HG02852 (cell line): ENCODE measurements at regions not wholly inside any gene's neighbourhood (a gene's known extent, or its start where the extent isn't known, plus 50 kb on each side); places are given as distances from the start of the nearest gene placed in this dataset.

ENCODE experiments used
- ATAC-seq: cut with Tn5 transposase; IDR thresholded peaks from one replicate; pipeline ENCODE4 v1.9.1; 2021; ENCODE audit warnings: mild to moderate bottlenecking, moderate library complexity; ENCODE audit not compliant: unreplicated experiment

GRCh38 chr1:173420330-173420806, 56.8 kb upstream of the PRDX6 start:
- ATAC-seq, result no peak

- ATAC-seq, result no peak
Measured at GRCh38 chr1:173421286-173421685, 55.8 kb upstream of the PRDX6 start.

GRCh38 chr1:173421789-173422188, 55.3 kb upstream of the PRDX6 start:
- no peak for ATAC-seq

DNA sequence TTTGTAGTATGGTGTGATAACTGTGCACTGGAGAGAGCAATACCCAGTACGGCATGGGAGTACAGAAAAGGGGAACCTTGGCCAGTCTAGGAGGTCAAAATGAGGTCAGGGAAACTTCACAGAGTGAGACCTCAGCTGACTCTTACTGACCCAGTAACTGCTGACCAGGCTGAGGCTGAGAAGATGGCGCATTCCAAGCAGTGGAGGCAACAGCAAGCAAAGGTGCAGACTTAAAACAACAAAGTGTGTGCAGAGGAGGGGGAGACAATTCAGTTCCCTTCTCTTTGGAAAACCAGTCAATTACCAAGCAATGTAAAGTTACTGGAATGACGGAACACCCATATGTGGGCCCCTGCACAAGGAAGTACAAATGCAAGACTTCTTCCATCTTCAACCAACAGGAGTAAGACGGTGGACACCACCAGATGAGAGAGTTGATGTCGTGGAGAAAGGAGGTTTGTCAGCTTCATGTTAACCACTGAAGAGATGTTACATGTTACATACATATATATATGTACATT, 54.6 kb upstream of the PRDX6 start:
- ATAC-seq, result no peak

- no peak for ATAC-seq
Measured at GRCh38 chr1:173423291-173423690, 53.8 kb upstream of the PRDX6 start.

GRCh38 chr1:173424143-173424542, 53.0 kb upstream of the PRDX6 start:
- ATAC-seq, result no peak

DNA sequence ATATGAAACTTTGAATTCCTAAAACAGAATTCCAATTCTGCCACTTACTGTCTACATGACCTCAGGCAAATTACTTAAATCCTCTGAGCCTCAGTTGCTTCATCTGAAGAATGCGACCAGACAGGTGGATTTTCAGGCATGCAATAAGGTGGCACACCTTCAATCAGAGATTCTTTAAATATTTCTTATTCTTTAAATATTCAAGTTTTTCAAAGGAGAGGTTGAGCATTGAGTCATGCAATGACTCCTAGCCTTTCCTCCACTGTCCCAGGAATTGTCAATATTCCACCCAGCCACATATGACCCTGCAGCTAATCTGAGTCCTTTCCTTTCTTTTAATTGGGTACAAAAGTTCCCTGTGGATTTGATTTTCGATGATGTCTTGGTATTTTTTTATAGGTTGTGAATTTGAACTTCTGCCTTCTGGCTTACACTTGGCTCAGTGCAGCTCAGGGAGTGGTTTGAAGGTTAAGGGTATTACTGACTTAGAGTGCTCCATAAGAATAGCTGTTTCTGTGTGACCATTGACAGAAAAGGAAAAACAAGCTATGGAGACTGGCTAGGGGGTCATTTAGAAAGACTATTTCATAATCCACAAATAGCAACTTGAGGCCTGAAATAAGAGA, 52.2 kb upstream of the PRDX6 start:
- no peak for ATAC-seq

DNA sequence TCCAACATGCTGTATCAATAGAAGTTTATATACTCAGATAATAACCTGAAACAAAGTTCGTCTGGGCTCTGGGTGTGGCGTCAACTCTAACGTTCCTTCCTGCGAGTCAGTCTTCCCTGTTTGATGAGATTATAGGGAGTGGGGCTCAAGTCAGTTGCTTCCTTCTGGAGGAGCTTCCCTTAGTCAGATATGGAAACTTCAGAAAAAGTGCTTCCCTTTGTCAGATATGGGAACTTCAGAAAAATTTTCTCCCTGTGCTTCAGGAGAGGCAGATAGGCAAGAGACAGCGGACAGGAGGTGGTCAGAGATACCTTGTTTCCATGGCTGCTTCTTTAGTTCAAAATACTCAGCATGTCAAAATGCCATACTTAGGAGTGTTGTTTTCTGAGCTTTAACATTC, 51.1 kb upstream of the PRDX6 start:
- ATAC-seq, result no peak

DNA sequence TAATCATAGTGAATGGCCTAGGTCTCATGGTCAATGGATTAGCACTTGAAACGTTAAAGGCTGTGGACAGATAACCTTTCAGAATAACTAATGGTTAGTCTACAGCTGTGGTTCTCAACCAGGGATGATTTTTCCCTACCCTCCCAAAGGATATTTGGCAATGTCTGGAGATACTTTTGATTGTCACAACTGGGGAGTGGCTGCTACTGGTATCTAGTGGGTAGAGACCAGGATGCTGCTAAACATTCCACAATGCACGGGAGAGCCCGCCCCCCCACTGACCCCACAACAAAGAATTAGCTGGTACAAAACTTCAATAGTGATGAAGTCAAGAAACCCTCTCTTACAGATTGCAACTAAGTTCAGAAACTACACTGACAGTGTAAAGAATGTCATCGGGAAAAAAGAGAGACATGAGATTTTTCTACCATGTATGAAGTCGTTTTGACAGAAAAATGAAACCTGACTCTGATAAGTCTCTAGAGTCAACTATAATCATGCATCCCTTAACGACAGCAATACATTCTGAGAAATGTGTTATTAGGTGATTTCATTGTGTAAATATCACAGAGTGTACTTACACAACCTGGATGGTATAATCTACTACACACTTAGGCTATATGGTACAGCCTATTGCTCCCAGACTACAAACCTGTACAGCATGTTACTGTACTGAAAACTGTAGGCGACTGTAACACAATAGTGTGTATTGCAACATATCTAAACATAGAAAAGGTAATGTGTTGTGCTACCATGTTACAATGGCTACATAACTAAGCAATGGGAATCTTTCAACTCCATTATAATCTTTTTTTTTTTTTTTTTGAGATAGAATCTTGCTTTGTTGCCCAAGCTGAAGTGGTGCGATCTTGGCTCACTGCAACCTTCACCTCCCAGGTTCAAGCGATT, 49.7 kb upstream of the PRDX6 start:
- ATAC-seq, result no peak
